ENCODE measurements at regions not wholly inside any gene's neighbourhood (a gene's known extent, or its start where the extent isn't known, plus 50 kb on each side); places are given as distances from the start of the nearest gene placed in this dataset.
A peak's percentile ranks its signal among the peaks of the same experiment; 100 is the strongest.

DNA sequence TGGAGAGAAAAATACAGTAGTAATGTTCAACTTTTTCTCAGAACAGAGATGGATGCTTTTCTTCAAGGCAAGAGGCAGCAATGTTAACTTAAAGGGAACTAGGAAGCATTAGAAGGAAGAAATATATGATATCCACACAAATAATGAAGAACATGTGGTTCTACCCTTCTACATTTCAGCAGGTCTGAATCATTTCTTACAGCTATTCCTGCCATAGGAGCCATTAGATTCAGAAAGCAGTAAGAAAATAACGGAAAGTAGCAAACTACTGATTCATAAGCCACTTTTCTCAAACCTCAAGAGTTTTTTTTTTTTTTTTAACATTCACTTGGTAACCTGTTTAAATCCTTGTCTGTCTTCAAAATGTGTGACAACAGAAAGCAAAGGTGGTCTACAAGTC, 1251.6 kb upstream of the AGA start:
- intact Hi-C loops (cut with micrococcal nuclease; ENCODE audit: unreplicated experiment) = no loop called here
- TF ChIP-seq NFYA (IDR thresholded peaks at IDR 0.05; ENCODE audit: borderline replicate concordance, low read depth, low read length) = no peak
- Histone ChIP-seq H3K9ac (ENCODE audit: control insufficient read depth, insufficient read depth, low read length) (no peak overlapping the region), H3K27me3 (replicated peaks in 1 of 2; ENCODE audit: control insufficient read depth in 2 of 2, insufficient read depth in 2 of 2, low read length in 1 of 2) (no peaks in the 10 kb centered on the region), H3K4me3 (no peak overlapping the region), H3K27ac (ENCODE audit: control insufficient read depth, insufficient read depth) (no peak overlapping the region), H3K4me2 (ENCODE audit: control insufficient read depth, insufficient read depth) (no peak overlapping the region), H4K20me1 (ENCODE audit: control insufficient read depth, insufficient read depth) (no peaks in the 10 kb centered on the region), H3K9me3 (replicated peaks; ENCODE audit: control insufficient read depth, insufficient read depth, low read length) (no peaks in the 10 kb centered on the region), H3K36me3 (ENCODE audit: control insufficient read depth in 2 of 2, insufficient read depth in 2 of 2, low read length in 1 of 2) (no peaks in the 10 kb centered on the region), H3K4me1 (ENCODE audit: control insufficient read depth, insufficient read depth, low read length) (no peaks in the 10 kb centered on the region), H2AFZ (ENCODE audit: control insufficient read depth, low read depth, low read length) (no peak overlapping the region), H3K79me2 (ENCODE audit: control insufficient read depth, insufficient read depth, low read length) (no peaks in the 10 kb centered on the region)
- FAIRE-seq (no peak), ATAC-seq (peak; percentile 14), DNase-seq (ENCODE audit: low read depth, low spot score) (no peak)
- ChIA-PET POLR2A (no interaction called here), CTCF (interaction anchor here (0.6 kb wide), 2 partner anchors 14 to 760 kb away, joined by 3 to 4 read pairs; no protein-coding TSS in a partner anchor), SMC1A (ENCODE audit: uncharacterized antibody, unreplicated experiment) (interaction anchor here (0.6 to 0.7 kb wide), 2 partner anchors 402 to 670 kb away, joined by 3 read pairs; no protein-coding TSS in a partner anchor), RAD21 (ENCODE audit: unreplicated experiment) (no interaction called here)
- 0% methylated on average over 1 of the region's 1 CpG for WGBS (ENCODE audit: insufficient coverage, insufficient replicate concordance, low lambda C conversion rate, missing lambda C conversion rate)
- in situ Hi-C loops (cut with MboI) = no loop called here
- no TSS peak for BruUV-seq (replicated peaks)

DNA sequence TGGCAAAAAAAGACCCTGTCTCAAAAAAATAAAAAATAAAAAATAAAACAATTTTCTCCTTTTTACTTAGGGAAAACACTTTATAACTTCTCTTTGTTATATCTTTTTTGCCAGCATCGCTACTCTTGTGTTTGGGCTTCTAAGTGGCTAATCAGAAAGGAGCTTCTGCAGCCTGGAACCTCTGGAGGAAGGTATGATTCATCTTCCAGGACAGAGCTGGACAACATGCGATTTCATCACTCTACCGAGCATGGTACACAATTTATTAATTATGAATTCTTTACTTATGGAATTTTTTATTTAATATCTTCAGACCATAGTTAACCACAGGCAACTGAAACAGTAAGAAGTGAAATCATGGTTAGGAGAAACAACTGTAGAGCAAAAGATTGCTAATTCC, 1254.3 kb upstream of the AGA start:
- TF ChIP-seq PKNOX1 (IDR thresholded peaks at IDR 0.05) = no peak
- H3K9me3 ChIP-seq (replicated peaks; ENCODE audit: control insufficient read depth, insufficient read depth, low read length) = no peaks in the 10 kb centered on the region
- intact Hi-C loops (cut with micrococcal nuclease; ENCODE audit: unreplicated experiment) = no loop called here
- H3K4me3 ChIP-seq = no peak overlapping the region
- no peaks in the 10 kb centered on the region for H3K36me3 ChIP-seq (ENCODE audit: control insufficient read depth in 2 of 2, insufficient read depth in 2 of 2, low read length in 1 of 2)
- H3K9ac ChIP-seq (ENCODE audit: control insufficient read depth, insufficient read depth, low read length) = no peak overlapping the region
- FAIRE-seq = no peak
- no peak for DNase-seq (ENCODE audit: low read depth, low spot score)
- ChIA-PET SMC1A (ENCODE audit: uncharacterized antibody, unreplicated experiment) (interaction anchor here (0.6 kb wide), 1 partner anchor 21 kb away, joined by 3 read pairs; no protein-coding TSS in a partner anchor), POLR2A (no interaction called here), RAD21 (ENCODE audit: unreplicated experiment) (no interaction called here), CTCF (interaction anchor here (0.7 to 1.1 kb wide), 2 partner anchors 107 to 611 kb away, joined by 3 read pairs; no protein-coding TSS in a partner anchor)
- BruUV-seq (replicated peaks) = no TSS peak
- no peak overlapping the region for H3K4me2 ChIP-seq (ENCODE audit: control insufficient read depth, insufficient read depth)
- no peaks in the 10 kb centered on the region for H3K27me3 ChIP-seq (replicated peaks in 1 of 2; ENCODE audit: control insufficient read depth in 2 of 2, insufficient read depth in 2 of 2, low read length in 1 of 2)
- H2AFZ ChIP-seq (ENCODE audit: control insufficient read depth, low read depth, low read length) = no peak overlapping the region
- no peak overlapping the region for H3K27ac ChIP-seq (ENCODE audit: control insufficient read depth, insufficient read depth)
- no peaks in the 10 kb centered on the region for H3K79me2 ChIP-seq (ENCODE audit: control insufficient read depth, insufficient read depth, low read length)
- no peaks in the 10 kb centered on the region for H3K4me1 ChIP-seq (ENCODE audit: control insufficient read depth, insufficient read depth, low read length)
- H4K20me1 ChIP-seq (ENCODE audit: control insufficient read depth, insufficient read depth) = no peaks in the 10 kb centered on the region
- no peak for ATAC-seq
- 34% methylated on average over 3 of the region's 3 CpGs for WGBS (ENCODE audit: insufficient coverage, insufficient replicate concordance, low lambda C conversion rate, missing lambda C conversion rate)
- in situ Hi-C loops (cut with MboI) = no loop called here

Measured in GM12878 (cell line).